CD4-positive, alpha-beta T cell treated with Interleukin-1 beta for 1 hour (primary cell): ENCODE measurements at regions not wholly inside any gene's neighbourhood (a gene's known extent, or its start where the extent isn't known, plus 50 kb on each side); places are given as distances from the start of the nearest gene placed in this dataset.

Source experiments
- DNase-seq, 2 donors: peaks; one replicate each; pipeline ENCODE4 v3.0.0-alpha.2; 2020 to 2022

DNA sequence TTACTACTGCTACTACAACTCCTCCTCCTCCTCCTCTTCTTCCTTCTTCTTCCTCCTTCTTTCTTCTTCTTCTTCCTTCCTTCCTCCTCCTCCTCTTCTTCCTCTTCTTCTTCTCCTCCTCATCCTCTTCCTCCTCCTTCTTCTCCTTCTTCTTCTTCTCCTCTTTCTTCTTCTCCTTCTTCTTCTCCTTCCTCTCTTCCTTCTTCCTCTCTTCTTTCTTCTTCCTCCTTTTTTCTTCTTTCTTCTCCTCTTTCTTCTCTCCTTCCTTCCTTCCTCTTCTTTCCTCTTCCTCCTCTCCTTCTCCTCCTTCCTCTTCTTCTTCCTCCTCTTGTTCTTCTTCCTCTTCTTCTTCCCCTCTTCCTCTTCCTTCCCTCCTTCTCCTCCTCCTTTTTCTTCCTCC lies 94.7 kb upstream of the MYO16 start:
- DNase-seq, result no peak

DNA sequence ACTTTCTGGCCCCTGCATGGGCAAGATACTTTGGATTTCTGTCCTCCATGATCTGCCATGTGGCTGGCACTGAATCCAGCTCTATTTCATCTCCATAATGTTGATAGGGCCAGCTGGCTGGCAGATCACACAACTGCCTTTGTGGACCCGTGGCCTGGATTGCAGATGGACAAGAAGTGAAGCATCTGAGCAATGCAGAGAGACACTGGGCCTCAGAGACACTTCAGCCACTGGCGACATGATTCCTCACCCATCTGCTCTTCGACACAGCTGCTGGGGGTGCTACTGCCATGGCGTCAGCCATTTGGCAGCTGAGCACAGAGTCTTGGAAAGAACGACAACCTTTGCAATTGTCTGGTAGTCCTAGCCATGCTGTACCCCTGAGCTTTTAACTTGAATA lies 79.5 kb upstream of the MYO16 start:
- no peak for DNase-seq

DNA sequence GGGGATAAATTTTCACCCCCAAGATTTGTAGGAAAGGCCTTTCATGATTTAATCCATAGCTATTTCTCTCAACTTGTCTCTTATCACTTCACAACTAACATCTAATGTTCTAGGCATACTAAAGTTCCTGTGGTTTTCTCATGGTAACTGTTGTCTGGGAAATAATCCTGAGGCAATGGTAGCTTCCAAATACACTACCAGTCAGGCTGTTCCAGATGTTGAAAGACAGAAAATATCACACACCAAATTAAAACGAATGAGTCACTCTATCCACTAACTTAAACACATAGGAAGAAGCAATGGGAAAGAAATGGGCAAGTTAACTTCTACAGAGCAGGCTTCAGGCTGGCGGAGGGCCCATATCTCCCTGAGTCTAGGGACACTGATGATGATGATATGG lies 77.7 kb upstream of the MYO16 start:
- DNase-seq, result no peak

DNA sequence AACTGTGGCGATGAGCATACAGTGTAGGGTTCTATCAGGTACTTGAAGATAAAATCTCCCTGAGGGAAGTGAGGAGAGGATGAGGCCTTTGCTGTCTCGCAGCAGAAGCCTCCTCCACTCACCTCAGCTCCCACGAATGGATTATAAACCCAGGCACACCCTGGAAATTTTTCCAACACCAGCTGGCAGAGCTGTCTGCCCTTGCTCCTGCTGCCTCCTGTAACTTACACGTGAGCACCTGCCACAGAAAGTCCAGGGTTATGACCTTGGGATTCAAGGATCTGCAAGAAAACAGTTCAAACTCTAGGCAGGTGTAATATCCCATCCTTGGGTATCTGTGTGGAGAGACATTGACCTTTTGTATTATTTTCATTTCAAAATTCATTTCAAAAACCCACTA lies 70.9 kb upstream of the MYO16 start:
- no peak for DNase-seq

- no peak for DNase-seq
Measured at GRCh38 chr13:108560093-108560492, 69.3 kb upstream of the MYO16 start.

DNA sequence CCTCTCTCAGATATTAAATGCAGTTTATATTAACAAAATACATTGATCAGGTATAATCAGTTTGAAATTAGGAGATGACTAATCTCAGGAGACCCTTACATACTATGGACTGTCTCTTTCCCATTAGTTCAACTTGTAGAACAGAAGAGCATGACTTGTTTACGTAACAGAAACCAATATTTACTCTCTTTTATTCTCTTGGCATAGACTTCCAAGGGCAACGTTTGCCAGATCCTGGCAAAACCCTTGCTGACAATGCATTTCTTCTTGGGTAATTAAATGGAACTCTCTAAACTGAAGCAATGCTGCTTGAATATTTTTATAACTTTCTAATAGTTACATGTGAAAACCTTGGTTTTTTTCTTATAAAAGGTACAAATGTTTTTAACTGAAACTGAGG lies 68.3 kb upstream of the MYO16 start:
- DNase-seq, result no peak

DNA sequence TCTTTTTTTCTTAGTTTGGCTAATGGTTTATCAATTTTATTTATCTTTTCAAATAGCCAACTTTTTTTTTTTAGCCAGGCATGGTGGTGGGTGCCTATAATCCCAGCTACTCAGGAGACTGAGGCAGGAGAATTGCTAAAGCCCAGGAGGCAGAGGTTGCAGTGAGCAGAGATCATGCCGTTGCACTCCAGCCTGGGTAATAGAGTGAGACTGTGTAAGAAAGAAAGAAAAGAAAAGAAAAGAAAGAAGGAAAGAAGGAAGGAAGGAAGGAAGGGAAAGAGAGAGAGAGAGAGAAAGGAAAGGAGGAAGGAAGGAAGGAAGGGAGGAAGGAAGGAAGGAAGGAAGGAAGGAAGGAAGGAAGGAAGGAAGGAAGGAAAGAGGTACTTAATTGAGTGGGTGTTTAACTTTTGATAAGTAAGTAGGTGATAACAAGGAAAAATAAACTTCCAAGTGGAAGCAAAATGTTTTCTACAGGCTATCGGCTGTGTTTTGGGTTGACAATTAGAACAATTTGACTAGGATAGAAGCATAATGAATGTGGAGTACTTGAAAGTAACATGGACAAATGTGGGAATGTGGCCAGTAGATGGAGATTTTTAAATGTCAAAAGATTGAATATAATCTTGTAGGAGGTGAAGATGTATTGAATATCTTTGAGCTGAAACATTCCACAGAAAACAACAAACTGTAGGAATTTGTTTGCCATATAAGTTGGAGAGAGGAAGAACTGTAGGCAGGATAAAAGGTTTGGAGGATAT lies 62.8 kb upstream of the MYO16 start:
- no peak for DNase-seq

- no peak for DNase-seq
Measured at GRCh38 chr13:108572782-108573211, 56.6 kb upstream of the MYO16 start.

DNA sequence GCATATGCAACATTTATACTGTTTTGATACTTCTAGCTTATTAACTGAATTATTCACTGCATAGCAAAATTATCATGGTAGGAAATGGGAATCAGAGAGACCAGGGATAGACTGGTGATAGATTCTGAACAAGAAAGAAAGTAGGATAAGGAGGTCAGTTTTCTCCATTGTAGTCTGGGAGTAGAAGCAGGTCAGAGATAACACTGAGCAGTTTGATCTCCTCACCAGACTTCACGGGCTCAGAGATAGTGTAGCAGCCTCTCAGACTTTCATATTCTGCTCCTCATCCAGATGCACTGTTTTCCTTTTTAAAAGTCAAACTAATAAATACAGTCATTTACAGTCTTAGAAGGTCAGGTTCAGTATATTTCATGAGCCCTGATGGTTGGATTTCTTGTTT lies 56.0 kb upstream of the MYO16 start:
- no peak for DNase-seq

GRCh38 chr13:108574856-108575255 lies 54.6 kb upstream of the MYO16 start:
- no peak for DNase-seq

- no peak for DNase-seq
Measured at GRCh38 chr13:108575430-108575829, 54.0 kb upstream of the MYO16 start.
